GM13976 (cell line): ENCODE measurements at regions not wholly inside any gene's neighbourhood (a gene's known extent, or its start where the extent isn't known, plus 50 kb on each side); places are given as distances from the start of the nearest gene placed in this dataset.

ENCODE experiments used
- DNase-seq: peaks from one replicate; pipeline ENCODE4 v3.0.0; 2012; ENCODE audit warnings: low spot score
- CTCF ChIP-seq: IDR thresholded peaks from 2 replicates; pipeline ENCODE4 v1.5.1; 2012; ENCODE audit warnings: borderline replicate concordance, mild to moderate bottlenecking; ENCODE audit not compliant: insufficient read depth; ENCODE audit errors: extremely low read depth, missing control alignments, control extremely low read depth
- in situ Hi-C: fragments of 300-500 bp; cut with MboI; formaldehyde crosslinking; loops from one replicate; pipeline ENCODE4 v1.12.0; 2022; ENCODE audit warnings: low sequenced_read_pairs, mixed read lengths, inconsistent platforms; ENCODE audit not compliant: unreplicated experiment

DNA sequence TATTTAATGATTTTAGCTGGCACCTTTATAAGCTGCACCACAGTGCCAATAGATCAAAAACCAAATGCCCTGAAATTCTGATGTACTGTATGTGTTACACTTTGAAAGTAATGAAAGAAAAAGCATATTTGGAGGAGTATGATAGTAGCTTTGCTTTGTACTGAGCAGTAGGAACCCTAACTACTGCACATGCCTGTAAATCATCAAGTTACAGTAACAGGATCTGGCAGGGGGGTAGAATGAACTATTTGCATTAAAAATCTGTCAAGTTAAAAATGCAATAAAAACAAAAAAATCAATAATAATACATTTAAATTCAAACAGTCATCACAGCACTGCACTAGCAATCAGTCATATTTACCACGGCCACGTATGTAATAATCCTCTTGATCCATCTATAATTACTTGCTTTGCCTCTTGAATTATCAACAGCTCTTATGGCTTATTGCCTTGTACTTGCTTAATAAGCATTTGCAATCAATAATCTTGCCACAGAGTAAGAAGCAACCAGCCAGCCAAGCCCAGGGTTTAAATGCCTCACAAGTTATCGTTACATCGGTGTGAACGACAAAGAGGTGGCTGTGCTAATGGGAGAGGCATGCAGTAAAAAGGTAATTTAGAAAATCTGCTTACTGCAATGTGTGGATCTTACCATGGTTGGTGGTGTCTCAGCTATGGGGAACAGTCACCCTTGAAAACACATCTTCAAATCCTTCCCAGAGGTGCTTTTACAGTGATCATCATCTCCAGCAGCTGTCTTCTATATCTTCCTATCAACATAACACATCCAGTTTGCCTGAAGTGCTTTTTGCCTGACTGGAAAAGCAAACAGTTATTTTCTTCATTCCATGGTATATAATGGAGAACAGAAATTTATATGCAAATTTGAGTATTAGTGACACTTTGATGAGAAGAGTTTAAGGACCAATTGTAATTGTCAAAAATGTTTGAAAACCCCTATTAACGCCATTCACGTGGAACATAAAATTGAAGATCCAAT is 1812.1 kb upstream of the ADGRL3 start:
- in situ Hi-C loops = no loop called here
- no peak for TF ChIP-seq CTCF
- no peak for DNase-seq

- in situ Hi-C loops = no loop called here
- no peak for TF ChIP-seq CTCF
- DNase-seq = no peak
These were observed 1806.3 kb upstream of the ADGRL3 start for GRCh38 chr4:59393780-59394179.

GRCh38 chr4:59400334-59400733 is 1799.8 kb upstream of the ADGRL3 start:
- no peak for TF ChIP-seq CTCF
- in situ Hi-C loops = no loop called here
- no peak for DNase-seq

DNA sequence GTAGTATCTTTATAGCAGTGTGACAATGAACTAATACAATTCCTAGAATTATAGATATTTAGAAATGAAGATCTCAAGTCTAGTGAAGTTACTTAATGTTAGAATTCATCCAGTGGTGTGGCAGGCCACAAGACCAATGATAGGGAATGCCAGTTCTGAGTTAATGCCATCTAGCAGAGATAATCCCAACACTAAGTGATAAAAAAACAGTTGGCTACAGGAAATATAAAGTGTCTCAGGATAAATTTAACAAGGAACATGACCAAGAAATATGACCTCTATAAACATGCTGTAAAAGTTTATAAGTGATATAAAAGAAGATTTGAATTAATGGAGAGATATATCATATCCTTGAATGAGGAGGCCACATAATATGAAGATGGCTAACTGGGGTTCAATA is 1790.5 kb upstream of the ADGRL3 start:
- TF ChIP-seq CTCF = no peak
- in situ Hi-C loops = no loop called here
- no peak for DNase-seq

DNA sequence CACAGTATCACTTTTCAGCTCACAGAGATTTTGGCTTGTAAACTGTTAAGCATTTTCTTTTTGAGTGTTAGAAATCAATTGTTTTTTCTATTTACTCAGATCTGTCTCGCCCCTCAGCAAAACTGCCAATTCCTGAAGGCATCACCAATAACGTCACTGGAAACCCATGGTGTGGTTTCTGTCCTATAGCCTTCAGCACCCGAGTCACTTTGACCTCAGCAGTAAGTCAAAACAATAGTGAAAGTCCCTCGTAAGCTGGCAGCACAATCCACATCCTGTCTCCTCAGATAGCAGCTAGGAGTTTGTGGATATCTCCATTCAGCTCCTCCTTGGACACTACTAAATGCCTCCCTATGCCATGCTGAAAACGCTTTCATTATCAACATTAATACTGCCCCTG is 1787.4 kb upstream of the ADGRL3 start:
- in situ Hi-C loops = no loop called here
- DNase-seq = no peak
- TF ChIP-seq CTCF = no peak

DNA sequence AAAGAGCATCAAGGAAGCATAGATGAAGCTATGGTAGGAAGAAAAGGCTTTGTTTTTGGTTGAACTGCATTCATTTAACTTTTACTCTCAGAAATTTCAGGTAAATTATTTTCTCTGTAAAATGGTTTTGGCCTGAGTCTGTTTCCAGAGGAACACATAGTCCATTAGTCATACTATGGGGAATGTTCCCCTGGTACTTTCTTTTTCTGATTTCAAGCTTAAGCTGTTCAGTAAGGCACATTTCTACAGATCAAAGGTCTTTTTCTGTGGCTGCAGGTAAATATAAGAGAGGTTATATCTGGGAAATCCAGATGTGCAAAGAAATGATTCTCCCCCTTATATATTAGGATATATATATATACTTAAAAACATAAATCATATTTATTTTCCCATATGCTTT is 1744.4 kb upstream of the ADGRL3 start:
- no peak for DNase-seq
- in situ Hi-C loops = no loop called here
- TF ChIP-seq CTCF = no peak

DNA sequence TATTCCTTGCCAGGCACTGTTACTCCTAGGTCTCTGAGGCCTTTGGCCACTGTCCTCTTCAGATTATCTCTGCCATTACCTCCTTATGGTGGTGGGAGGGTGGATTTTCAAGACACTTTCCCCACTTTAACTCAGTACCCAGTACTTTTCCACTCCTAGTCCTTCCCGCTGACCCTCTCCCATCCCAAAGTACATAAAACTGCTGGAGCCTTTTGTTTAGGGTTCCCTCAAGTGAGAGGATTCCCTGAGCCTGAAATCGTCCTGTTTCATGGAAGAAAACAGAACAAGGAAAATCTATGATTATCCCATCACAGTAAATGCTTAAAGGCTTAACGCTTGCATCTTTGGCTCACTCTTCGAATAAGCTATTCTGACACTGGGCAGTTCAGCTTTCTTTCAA is 1742.5 kb upstream of the ADGRL3 start:
- in situ Hi-C loops = no loop called here
- DNase-seq = no peak
- no peak for TF ChIP-seq CTCF
